Karpas-422 (cell line): ENCODE measurements at regions not wholly inside any gene's neighbourhood (a gene's known extent, or its start where the extent isn't known, plus 50 kb on each side); places are given as distances from the start of the nearest gene placed in this dataset.

Experiments used
- DNase-seq: peaks from one replicate; pipeline ENCODE4 v3.0.0-alpha.2; 2015
- H2AFZ ChIP-seq: fragments of 200-600 bp; sonication (generic); 2 replicates; pipeline ENCODE4 v1.6.1; 2014; ENCODE audit warnings: antibody characterized with exemption, low read length, mixed read lengths
- H3K27ac ChIP-seq: fragments of 200-600 bp; sonication (generic); 2 replicates; pipeline ENCODE4 v1.5.1; 2014; ENCODE audit warnings: mild to moderate bottlenecking, low read length, moderate library complexity
- H3K27me3 ChIP-seq: fragments of 200-600 bp; sonication (generic); 2 replicates; pipeline ENCODE4 v1.6.1; 2014; ENCODE audit warnings: low read length, mixed read lengths
- H3K36me3 ChIP-seq: fragments of 200-600 bp; sonication (generic); 2 replicates; pipeline ENCODE4 v1.6.1; 2014; ENCODE audit warnings: low read length, mixed read lengths; ENCODE audit not compliant: insufficient read depth
- H3K4me1 ChIP-seq: fragments of 200-600 bp; sonication (generic); 2 replicates; pipeline ENCODE4 v1.6.1; 2014; ENCODE audit warnings: mild to moderate bottlenecking, low read length, mixed read lengths
- H3K4me2 ChIP-seq: fragments of 200-600 bp; sonication (generic); 2 replicates; pipeline ENCODE4 v1.6.1; 2014; ENCODE audit warnings: low read length, low read depth, mild to moderate bottlenecking; ENCODE audit not compliant: poor library complexity, severe bottlenecking
- H3K4me3 ChIP-seq: fragments of 200-600 bp; sonication (generic); 2 replicates; pipeline ENCODE4 v1.5.1; 2014; ENCODE audit warnings: mild to moderate bottlenecking, antibody characterized with exemption, low read length, mixed read lengths
- H3K79me2 ChIP-seq: fragments of 200-600 bp; sonication (generic); 2 replicates; pipeline ENCODE4 v1.6.1; 2014; ENCODE audit warnings: mild to moderate bottlenecking, low read length, mixed read lengths
- H3K9ac ChIP-seq: fragments of 200-600 bp; sonication (generic); 2 replicates; pipeline ENCODE4 v1.6.0; 2014; ENCODE audit warnings: low read length
- H3K9me2 ChIP-seq: fragments of 200-600 bp; sonication (generic), shearing (Covaris generic); replicated peaks from 2 replicates; pipeline ENCODE4 v1.6.0; 2014; ENCODE audit warnings: mild to moderate bottlenecking, low read length, moderate library complexity; ENCODE audit not compliant: insufficient read depth
- H3K9me3 ChIP-seq: fragments of 300-700, 200-600 bp; sonication (generic); 2 replicates; pipeline ENCODE4 v1.6.1; 2014; ENCODE audit warnings: low read length, mixed read lengths
- H4K20me1 ChIP-seq: fragments of 200-600 bp; sonication (generic); 2 replicates; pipeline ENCODE4 v1.6.1; 2014; ENCODE audit warnings: mild to moderate bottlenecking, antibody characterized with exemption, low read length, low read depth; ENCODE audit not compliant: insufficient read depth

DNA sequence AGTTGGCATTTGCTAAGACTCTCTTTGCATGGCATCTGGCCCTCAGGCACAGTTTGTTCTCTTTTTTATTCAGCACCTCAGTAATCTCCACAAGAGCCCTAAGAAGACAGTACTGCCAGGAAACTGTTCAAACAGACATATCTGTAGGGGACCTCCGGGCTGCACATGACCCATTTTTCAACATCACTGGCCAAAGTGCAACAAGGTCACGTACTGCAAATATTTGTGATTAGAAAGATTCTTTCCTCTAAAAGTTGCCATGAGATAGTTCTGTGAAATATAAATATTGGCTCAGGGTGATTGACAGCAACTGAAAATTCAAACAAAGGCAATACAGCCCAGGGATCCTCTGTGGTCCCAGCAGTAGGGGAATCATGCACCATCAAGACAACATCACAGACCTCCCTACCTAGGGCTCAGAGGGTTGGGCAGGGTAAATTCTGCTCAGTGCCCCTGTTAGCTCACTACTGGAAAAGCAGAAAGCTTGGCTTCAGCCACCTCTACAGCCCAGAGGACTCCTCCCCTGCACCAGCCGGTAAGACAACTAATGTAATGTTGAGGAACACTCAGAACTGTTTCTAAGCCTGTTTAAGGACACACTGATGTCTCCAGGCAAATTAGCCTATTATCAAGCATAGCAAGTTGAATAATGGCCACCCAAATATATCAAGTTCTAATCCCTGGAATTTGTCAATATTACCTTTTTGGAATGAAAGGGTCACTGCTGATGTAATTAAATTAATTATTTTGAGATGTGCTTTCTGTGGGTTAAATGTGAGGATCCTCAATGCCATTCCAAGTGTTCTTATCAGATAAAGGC is 117.4 kb upstream of the LPP start:
- Histone ChIP-seq H3K9me3 (no peaks in the 10 kb centered on the region), H2AFZ (peak overlapping the region; percentile 26; the same call in 1 of the 2 replicates)

GRCh38 chr3:188037195-188037718 is 116.7 kb upstream of the LPP start:
- Histone ChIP-seq H3K9ac (0 out of 2 replicates have a peak overlapping the region, but pooled peaks have one; percentile 53), H3K9me2 (no peaks in the 10 kb centered on the region), H3K4me2 (peak overlapping the region; percentile 68), H3K4me1 (peaks cover 68% of the 10 kb centered on the region), H2AFZ (no peak overlapping the region), H4K20me1 (no peaks in the 10 kb centered on the region), H3K27me3 (no peaks in the 10 kb centered on the region), H3K4me3 (peak overlapping the region; percentile 46; the same call in 1 of the 2 replicates), H3K9me3 (no peaks in the 10 kb centered on the region), H3K79me2 (no peaks in the 10 kb centered on the region), H3K27ac (peak overlapping the region; percentile 88), H3K36me3 (no peaks in the 10 kb centered on the region)
- no peak for DNase-seq

More for the DNA sequence above, 117.4 kb upstream of the LPP start:
- peak; percentile 87 for DNase-seq
- H3K27me3 ChIP-seq = no peaks in the 10 kb centered on the region
- H3K79me2 ChIP-seq = no peaks in the 10 kb centered on the region
- no peaks in the 10 kb centered on the region for H3K36me3 ChIP-seq
- peak overlapping the region; percentile 53 for H3K9ac ChIP-seq
- H3K4me2 ChIP-seq = peak overlapping the region; percentile 68
- peaks cover 68% of the 10 kb centered on the region for H3K4me1 ChIP-seq
- peak overlapping the region; percentile 46 for H3K4me3 ChIP-seq
- no peaks in the 10 kb centered on the region for H3K9me2 ChIP-seq
- H4K20me1 ChIP-seq = no peaks in the 10 kb centered on the region
- H3K27ac ChIP-seq = peak overlapping the region; percentile 88

GRCh38 chr3:188037965-188038581 is 115.9 kb upstream of the LPP start:
- no peaks in the 10 kb centered on the region for H3K36me3 ChIP-seq
- H3K9me3 ChIP-seq = no peaks in the 10 kb centered on the region
- H3K4me2 ChIP-seq = peak overlapping the region; percentile 14
- peak overlapping the region; percentile 2; the same call in 1 of the 2 replicates for H3K9ac ChIP-seq
- peaks cover 75% of the 10 kb centered on the region for H3K4me1 ChIP-seq
- no peaks in the 10 kb centered on the region for H4K20me1 ChIP-seq
- no peaks in the 10 kb centered on the region for H3K9me2 ChIP-seq
- H3K27ac ChIP-seq = no peak overlapping the region
- no peaks in the 10 kb centered on the region for H3K79me2 ChIP-seq
- no peak overlapping the region for H2AFZ ChIP-seq
- DNase-seq = no peak
- no peak overlapping the region for H3K4me3 ChIP-seq
- no peaks in the 10 kb centered on the region for H3K27me3 ChIP-seq

GRCh38 chr3:188041193-188041592 is 112.8 kb upstream of the LPP start:
- DNase-seq = no peak
- no peaks in the 10 kb centered on the region for H3K79me2 ChIP-seq

DNA sequence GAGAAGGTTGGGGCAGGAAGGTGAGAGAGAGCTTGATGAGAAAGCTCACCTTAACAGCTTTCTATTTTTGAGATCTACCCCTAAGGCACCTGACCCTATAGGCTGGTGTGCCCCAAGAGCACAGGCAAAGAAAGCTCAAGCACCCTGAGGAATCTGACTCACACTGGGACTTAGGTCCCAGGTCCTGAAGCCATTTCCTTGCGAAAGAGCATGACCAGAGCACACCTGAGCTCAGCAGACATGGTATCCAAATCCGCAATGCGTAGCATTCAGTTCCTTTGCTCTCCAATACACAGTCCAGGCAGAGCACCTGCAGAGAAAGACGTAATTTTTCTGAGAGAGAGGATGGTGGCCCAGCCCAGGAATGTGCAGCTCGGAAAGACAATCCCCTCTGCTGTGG is 112.1 kb upstream of the LPP start:
- no peak for DNase-seq
- Histone ChIP-seq H3K4me1 (peaks cover 87% of the 10 kb centered on the region), H3K27me3 (no peaks in the 10 kb centered on the region), H3K27ac (no peak overlapping the region), H3K4me2 (no peak overlapping the region), H3K36me3 (no peaks in the 10 kb centered on the region), H2AFZ (no peak overlapping the region), H3K9me2 (no peaks in the 10 kb centered on the region), H3K4me3 (no peak overlapping the region), H3K9ac (no peak overlapping the region), H3K79me2 (no peaks in the 10 kb centered on the region), H3K9me3 (no peaks in the 10 kb centered on the region), H4K20me1 (no peaks in the 10 kb centered on the region)

More at GRCh38 chr3:188041193-188041592, 112.8 kb upstream of the LPP start:
- no peaks in the 10 kb centered on the region for H3K27me3 ChIP-seq
- H2AFZ ChIP-seq = no peak overlapping the region
- no peak overlapping the region for H3K9ac ChIP-seq
- peaks cover 88% of the 10 kb centered on the region for H3K4me1 ChIP-seq
- no peaks in the 10 kb centered on the region for H3K9me3 ChIP-seq
- peak overlapping the region; percentile 0 for H3K4me2 ChIP-seq
- no peak overlapping the region for H3K4me3 ChIP-seq
- no peaks in the 10 kb centered on the region for H4K20me1 ChIP-seq
- H3K27ac ChIP-seq = no peak overlapping the region
- H3K9me2 ChIP-seq = no peaks in the 10 kb centered on the region
- no peaks in the 10 kb centered on the region for H3K36me3 ChIP-seq

GRCh38 chr3:188042466-188042865 is 111.5 kb upstream of the LPP start:
- Histone ChIP-seq H3K9ac (no peak overlapping the region), H3K4me3 (no peak overlapping the region), H3K79me2 (no peaks in the 10 kb centered on the region), H3K4me2 (no peak overlapping the region), H2AFZ (no peak overlapping the region), H3K9me2 (no peaks in the 10 kb centered on the region), H3K27ac (no peak overlapping the region), H4K20me1 (no peaks in the 10 kb centered on the region), H3K36me3 (no peaks in the 10 kb centered on the region), H3K27me3 (no peaks in the 10 kb centered on the region), H3K4me1 (peaks cover 85% of the 10 kb centered on the region), H3K9me3 (no peaks in the 10 kb centered on the region)
- no peak for DNase-seq

DNA sequence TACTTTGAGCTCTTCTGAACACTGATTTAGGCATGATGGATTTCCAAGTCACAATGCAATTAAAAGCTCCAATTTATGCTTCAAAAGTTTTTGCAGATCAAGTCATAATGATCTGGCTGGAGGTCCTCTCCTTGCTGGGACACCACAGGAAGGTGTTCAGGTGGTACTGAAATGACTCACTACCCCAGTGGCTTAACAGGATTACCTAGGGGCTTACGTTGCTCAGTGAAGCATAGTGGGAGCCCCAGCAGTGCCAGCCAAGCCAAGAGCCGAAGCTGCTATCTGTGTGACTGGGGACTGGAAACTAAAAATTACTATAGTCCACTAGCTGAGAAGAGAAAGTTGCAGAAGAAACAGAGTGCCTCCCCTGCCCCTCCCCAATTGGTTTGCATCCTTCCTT is 110.1 kb upstream of the LPP start:
- H3K4me3 ChIP-seq = peak overlapping the region; percentile 25
- peak; percentile 97 for DNase-seq

DNA sequence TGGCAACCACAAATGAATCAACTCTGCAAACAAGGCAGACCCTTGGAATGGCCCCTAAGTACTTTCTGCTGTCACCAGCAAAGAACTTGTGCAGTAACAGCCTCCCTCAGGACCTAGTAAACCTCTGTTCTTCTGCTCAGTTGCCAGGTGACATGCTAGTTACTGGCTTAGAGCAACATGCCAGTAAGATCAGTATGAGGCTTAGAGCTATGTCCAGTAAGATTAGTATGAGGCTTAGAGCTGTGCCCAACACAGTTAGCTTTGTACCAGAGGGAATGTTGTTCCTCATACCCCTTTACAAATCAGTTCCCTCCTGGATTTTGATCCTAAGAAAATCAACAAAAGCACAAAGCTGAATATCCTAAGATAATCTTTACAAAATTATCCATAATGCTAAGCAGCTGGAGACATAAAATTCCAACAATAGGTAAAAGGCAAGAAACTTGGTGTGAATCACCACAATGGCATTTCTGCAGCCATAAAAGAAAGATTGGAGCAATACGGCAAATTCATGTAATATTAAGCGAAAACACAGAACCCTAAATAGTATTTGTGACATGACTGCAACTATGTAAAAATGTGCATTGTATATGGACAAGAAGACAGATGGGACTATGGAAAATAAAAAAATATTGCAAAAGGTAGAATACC is 107.3 kb upstream of the LPP start:
- Histone ChIP-seq H3K9me2 (no peaks in the 10 kb centered on the region), H3K36me3 (no peaks in the 10 kb centered on the region), H3K27ac (no peak overlapping the region), H3K79me2 (no peaks in the 10 kb centered on the region), H3K9me3 (no peaks in the 10 kb centered on the region), H2AFZ (no peak overlapping the region), H3K4me1 (peaks cover 80% of the 10 kb centered on the region), H3K4me2 (no peak overlapping the region), H3K4me3 (no peak overlapping the region), H4K20me1 (no peaks in the 10 kb centered on the region), H3K9ac (no peak overlapping the region), H3K27me3 (no peaks in the 10 kb centered on the region)
- DNase-seq = no peak

More for the DNA sequence above, 110.1 kb upstream of the LPP start:
- no peaks in the 10 kb centered on the region for H3K27me3 ChIP-seq
- peak overlapping the region; percentile 44 for H3K9ac ChIP-seq
- H3K27ac ChIP-seq = peak overlapping the region; percentile 84
- H3K9me3 ChIP-seq = no peaks in the 10 kb centered on the region
- H3K36me3 ChIP-seq = no peaks in the 10 kb centered on the region
- H3K4me1 ChIP-seq = peaks cover 85% of the 10 kb centered on the region
- H3K9me2 ChIP-seq = no peaks in the 10 kb centered on the region
- H4K20me1 ChIP-seq = no peaks in the 10 kb centered on the region
- no peak overlapping the region for H2AFZ ChIP-seq
- peak overlapping the region; percentile 69 for H3K4me2 ChIP-seq
- no peaks in the 10 kb centered on the region for H3K79me2 ChIP-seq
